Central memory CD4-positive, alpha-beta T cell (primary cell): ENCODE measurements at regions not wholly inside any gene's neighbourhood (a gene's known extent, or its start where the extent isn't known, plus 50 kb on each side); places are given as distances from the start of the nearest gene placed in this dataset.

Experiments
- DNase-seq: peaks from one replicate; pipeline ENCODE4 v3.0.0; 2022

- DNase-seq: no peak
These were observed 325.7 kb upstream of the RGMA start for GRCh38 chr15:93414576-93415231.

DNA sequence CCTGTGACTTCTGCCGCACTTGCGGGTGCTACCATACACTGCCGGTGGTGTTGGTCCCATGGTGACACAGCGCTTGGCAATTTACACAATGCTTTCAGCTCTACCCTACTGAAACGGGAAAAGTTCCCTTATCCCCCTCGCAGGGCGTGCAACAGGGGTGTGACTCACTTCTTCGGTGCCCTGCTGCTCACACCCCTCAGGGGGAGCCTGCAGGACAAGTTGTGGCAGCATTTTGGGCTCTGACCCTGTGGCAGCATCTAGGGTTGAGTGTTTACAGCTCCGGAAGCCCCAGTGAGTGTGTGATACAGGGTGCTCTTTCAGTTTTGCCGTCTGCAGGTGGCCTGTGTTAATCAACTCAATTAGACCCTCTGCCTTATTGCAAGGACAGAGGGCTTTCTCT, 324.7 kb upstream of the RGMA start:
- no peak for DNase-seq

DNA sequence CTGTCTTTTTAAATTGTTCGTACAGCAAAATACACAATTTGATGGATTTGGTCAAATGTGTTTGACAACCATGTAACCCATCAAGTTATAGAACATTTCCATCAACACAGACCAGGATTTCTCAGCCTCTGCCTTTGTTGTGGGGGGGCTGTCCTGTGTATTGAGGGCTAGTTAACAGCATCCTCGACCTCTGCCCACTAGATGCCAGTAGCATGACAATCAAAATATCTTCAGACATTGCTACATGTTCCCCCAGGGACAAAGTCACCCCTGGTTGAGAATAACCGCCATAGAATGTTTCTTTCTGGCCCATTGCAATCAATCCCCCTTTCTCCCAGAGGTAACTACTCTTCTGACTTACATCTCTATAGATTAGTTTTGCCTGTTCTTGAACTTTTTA, 310.1 kb upstream of the RGMA start:
- no peak for DNase-seq

DNA sequence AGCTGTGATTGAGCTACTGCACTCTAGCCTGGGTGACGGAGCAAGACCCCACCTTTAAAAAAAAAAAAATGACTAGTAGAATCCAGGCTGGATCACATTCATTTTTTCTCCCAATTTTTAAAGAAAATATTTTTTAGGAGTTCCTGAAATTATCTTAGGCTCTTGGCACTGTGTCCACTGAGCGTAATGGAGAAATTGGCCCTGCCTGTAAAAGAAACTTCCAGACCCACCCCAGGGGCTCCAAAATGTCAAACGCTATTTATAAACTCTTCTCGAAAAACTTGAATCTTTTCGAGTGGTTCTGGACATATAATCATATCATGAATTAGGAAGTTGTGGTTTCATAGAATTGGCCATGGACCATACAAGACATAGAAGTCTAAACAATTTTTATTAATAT, 300.2 kb upstream of the RGMA start:
- DNase-seq: no peak

GRCh38 chr15:93384886-93385285, 295.9 kb upstream of the RGMA start:
- no peak for DNase-seq

- DNase-seq: no peak
These were observed 293.3 kb upstream of the RGMA start for GRCh38 chr15:93382200-93382820.

GRCh38 chr15:93378558-93378957, 289.5 kb upstream of the RGMA start:
- no peak for DNase-seq

GRCh38 chr15:93372865-93373223, 283.8 kb upstream of the RGMA start:
- no peak for DNase-seq

DNA sequence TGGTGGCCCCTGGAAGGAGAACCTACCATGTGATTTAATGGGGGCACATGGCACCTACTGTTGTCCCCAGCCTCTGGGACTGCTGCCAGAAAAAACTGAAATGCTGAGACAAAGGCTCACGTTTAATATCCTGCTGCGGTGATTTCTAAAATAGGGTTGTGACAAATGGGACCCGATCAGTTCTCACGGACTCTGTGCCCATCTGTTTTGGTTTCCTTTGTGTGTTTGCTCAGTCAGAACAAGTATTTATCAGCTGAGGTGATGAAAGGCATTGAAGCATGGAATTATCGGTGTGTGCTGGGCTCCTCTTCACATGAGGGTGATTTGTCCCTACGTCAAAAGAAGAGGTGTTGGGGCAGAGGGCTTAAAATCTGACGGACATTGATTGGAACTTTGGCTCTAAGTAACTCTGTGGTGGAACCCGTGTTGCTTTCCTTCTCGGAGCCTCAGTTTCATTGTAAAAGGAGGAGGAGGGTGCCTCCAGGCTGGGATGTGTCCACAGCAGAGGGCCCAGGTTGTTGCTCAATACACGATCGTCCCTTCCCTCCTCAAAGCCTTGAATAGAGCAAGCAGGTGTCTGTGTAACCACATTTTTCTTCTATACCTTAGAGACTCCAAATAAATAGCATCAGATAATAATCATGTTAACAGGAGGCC, 283.3 kb upstream of the RGMA start:
- no peak for DNase-seq

GRCh38 chr15:93366387-93367100, 277.5 kb upstream of the RGMA start:
- DNase-seq: no peak

DNA sequence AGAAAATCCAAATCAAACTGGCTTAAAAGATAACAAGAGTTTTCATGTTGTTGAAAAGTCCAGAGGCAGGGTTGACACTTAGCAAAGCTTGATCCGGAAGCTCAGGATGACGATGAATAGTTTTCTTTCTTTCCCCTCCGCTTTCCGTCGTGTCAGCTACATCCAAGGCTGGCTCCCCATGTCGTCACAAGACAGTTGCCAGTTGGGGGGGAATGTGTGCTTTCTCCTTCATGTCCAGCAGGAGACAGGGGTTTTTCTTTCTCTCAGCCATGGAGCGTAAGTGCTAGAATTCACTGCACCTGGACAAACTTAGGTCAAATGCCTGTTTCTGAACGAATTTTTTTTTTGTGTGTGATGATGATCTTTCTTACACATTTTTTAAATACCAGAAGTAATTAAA, 273.8 kb upstream of the RGMA start:
- no peak for DNase-seq

DNA sequence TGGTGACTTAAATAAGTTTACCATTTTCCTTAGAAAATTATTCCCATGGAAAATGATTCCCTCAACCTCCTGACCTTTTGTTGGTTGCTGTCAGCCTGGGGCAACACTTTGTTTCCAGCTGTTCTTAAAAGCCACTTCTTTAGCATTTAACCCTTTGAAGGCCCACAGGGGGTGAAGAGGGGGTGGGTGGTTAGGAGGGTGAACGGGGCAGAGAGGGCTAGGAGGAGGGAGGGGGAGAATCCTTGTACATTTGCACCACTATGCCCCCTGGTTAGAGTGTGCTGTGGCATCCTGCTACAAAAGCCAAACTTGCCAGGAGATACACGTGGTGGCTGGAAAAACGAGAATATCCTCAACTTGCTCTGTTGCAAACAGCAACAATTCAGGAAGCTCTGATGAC, 273.2 kb upstream of the RGMA start:
- DNase-seq: no peak

DNA sequence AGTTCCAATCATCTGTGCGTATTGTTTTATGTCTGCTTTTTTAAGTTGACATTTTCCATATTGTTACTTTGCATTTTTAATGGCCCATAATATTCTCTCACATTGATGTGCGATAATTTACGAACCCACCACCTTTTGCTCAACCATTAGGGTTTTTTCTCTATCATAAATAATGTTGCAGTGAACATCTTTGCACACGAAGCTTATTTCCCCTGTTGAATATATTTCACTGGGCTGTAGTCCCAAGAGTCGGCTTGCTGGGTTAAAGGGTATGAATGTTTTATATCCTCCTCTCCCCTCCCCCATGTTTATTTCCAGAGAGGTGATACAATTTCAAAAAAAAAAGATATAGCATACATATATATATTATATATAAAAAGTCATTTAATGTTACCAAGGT, 272.7 kb upstream of the RGMA start:
- no peak for DNase-seq

- DNase-seq: no peak
These were observed 272.0 kb upstream of the RGMA start for GRCh38 chr15:93360976-93361375.

- DNase-seq: no peak
These were observed 271.3 kb upstream of the RGMA start for GRCh38 chr15:93360318-93360717.

DNA sequence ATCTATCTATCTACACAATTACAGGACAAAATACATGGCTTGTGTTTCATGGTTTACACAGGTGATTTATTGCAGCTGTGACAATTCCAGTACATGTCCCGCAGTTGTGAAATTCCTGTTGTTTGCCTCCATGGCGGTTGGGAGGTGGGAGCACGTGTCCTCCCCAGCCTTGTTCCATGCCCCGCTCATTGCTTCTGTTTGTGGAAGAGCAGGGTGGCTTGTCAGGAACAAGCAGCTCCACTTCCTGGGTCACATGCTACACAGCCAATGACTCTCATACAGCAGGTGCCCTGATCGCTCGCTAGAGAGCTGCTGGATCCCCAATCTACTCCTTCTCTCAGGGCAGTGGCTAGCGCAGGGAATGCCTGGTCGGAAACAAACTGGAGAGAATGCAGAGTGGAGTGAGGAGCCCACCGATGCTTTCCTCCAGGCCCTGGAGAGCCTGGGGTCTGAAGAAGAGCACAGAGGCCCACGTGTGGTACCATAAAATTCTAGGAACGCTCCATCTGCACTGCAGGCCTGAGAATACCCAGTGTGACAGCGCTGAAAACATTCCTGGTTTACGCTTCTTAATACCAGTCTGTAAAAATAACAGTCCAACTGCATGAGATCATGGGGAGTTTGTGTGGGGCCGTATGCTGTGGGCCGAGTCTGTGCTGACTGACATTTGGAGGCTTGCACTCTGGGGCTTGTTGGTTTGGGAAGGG, 270.6 kb upstream of the RGMA start:
- no peak for DNase-seq

DNA sequence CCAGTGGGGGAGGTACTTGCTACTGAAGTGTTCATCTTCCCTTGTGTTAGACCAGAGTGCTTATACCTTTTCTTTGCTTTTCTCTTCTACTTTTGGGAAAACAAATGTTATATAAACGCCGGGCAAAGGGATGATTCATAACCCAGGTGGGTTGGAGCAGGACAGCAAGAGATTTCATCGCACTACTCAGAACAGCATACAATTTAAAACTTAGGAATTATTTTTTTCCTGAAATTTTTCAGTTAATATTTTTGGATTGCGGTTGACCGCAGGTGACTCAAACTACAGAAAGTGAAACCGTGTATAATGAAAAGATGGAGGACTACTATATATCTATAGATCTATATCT, 270.0 kb upstream of the RGMA start:
- DNase-seq: no peak

DNA sequence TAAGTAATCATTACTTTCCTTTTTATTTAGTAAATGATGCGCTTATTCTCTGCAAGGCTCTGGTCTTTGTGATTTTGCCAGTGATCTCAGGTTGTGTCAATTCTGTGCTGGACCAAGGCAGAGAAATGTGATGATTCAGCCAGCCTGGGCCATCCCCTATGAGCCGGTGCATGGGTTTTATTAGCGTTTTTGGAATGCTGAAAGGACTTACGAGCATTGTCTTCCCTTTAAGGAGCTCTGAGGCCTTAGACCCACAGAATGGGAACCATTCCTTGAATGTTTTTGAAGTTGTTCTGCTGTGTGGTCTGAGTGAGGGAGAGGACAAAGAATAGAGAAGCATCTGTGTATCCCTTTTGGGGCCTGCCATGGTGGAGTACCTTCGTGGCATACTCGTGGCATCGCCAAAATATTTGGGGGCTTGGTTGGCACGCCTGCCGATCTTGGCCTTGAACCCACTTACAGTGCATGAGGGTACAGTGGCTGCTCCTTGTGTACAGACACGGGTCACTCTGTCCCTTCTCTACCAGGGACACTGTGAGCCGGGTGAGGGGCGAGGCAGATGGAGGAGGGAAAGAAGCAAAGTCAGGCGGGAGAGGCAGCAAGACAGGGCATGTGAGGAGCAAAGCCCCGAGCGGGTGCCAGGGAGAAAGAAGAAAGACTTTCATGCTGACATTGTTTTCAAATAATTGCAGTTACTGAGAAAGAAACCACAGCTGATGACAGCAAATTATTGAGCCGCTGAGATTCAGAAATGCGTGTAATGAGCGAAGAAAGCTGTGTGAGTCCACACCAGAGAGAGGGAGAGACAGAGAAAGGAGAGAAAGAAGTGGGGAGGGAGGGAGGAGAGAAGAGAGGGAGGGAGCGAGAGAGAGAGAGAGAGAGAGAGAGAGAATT, 269.4 kb upstream of the RGMA start:
- no peak for DNase-seq

DNA sequence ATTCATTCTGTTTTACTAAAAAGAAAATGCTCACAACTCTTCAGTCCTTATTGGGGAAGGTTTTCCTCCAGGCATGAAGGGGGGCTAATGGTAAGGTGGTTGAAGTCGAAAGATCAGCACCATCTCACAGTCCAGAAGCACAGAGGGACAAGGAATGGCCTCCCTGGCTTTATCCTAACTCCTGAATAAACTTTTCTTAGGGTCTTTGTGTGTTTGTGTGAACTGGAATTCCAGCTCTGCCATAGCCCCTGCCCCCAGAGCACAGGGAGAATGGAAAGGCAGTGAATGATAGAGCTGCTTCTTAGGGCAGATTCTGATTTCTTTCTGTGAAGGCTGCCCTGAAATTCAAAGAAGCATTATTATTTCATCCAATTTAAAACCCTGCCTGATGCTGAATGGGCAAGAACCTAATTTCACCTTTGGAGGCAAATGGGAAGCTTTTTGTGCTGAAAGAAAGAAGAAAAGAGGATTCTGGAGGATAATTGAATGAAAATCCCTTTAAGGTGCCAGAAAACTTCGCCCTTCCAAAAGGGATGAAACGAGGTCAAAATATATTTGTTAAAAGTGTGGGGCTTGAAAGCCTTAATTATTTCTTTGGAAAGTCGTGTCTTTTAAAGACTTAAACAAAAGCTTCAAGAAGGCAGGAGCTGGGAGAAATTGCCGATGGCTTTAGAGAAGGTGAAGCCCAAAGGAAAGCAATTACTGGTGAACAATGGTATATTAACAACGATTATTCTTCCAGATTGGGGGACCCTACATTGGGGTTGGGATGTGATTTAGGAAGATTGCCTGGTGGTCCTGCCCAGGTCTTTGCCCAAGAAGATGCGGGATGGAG, 259.9 kb upstream of the RGMA start:
- DNase-seq: no peak

DNA sequence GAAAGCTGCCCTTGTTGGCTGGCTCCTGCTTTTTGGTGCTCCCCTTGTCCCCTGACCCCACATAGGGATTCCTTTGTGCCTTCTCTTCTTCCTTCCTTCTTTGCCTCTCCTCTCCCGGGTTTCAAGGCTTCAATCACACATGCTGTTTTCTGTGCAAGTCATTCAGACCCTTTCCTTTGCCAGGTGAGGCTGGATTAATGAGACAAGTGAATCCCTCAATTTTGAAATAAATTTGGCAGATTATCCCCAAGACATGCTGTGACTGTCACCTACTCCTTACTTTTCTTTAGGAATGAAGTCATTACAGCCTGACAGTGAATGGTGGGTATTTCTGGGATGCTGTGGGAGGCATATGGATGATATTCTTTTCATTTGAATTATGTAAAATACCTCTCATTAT, 259.0 kb upstream of the RGMA start:
- DNase-seq: no peak

DNA sequence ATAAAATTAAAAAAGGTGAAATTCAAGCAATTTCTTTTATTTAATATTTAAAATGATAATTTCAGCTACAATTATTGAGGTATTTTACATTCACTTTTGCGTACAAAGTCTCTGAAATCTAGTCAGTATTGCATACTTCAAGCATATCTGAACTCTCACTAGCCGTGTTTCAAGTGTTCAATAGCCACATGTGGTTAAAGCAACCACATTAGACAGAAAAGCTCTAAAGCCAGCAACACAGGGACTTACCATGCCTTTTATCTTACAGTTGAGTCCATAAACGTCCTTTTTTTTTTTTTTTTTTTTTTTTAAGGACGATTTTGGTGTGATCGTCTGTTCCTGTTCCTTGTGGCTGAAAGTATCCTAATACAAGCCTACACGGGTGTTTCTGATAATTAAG, 257.0 kb upstream of the RGMA start:
- DNase-seq: no peak
